ENCODE measurements at regions not wholly inside any gene's neighbourhood (a gene's known extent, or its start where the extent isn't known, plus 50 kb on each side); places are given as distances from the start of the nearest gene placed in this dataset.

- TF ChIP-seq EZH2phosphoT487 (IDR thresholded peaks at IDR 0.05; ENCODE audit: borderline replicate concordance, low read depth, low read length) (no peak), CTCF (conservative IDR thresholded peaks at IDR 0.05; ENCODE audit: low read length) (no peak)
Observed at GRCh38 chr4:111812114-111812513, 333.1 kb upstream of the FAM241A start.

Measured in OCI-LY7 (cell line).